Erythroblast (primary cell): ENCODE measurements at regions not wholly inside any gene's neighbourhood (a gene's known extent, or its start where the extent isn't known, plus 50 kb on each side); places are given as distances from the start of the nearest gene placed in this dataset.

Source experiments
- GATA1 ChIP-seq: IDR thresholded peaks from 2 replicates; pipeline ENCODE4 v1.6.1; 2011; ENCODE audit warnings: low read depth, mild to moderate bottlenecking, control low read depth, low read length, moderate library complexity
- POLR2A ChIP-seq: IDR thresholded peaks from 2 replicates; pipeline ENCODE4 v1.6.1; 2011; ENCODE audit warnings: mild to moderate bottlenecking, low read length

DNA sequence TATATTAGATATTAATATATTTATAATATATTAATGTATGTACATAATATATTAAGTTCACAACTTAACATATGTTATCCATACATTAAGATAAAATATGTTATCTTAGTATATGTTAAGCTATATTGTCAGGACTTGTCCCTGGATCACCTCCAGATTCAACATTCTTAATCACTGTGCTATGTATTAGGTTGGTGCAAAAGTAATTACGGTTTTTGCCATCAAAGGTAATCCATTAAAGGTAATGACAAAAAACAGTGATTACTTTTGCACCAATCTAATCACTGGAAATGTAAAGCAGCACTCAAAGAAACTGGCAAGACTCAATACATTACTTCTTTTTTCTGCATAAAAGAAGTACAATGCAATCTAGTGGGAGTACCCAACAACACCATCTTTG is 1099.0 kb upstream of the SLC39A10 start:
- TF ChIP-seq POLR2A (no peak), GATA1 (no peak)
